CD14-positive monocyte (primary cell): ENCODE measurements at regions not wholly inside any gene's neighbourhood (a gene's known extent, or its start where the extent isn't known, plus 50 kb on each side); places are given as distances from the start of the nearest gene placed in this dataset.

ENCODE experiments used
- DNase-seq, 3 donors: peaks; one replicate each; pipeline ENCODE4 v3.0.0-alpha.2; 2011 to 2022
- H2AFZ ChIP-seq: 2 replicates; pipeline ENCODE4 v1.6.0; 2012; ENCODE audit warnings: mild to moderate bottlenecking, low read depth, low read length, inconsistent platforms; ENCODE audit not compliant: insufficient read depth, poor library complexity, severe bottlenecking
- H3K27ac ChIP-seq, 2 donors: 1 replicate in 1 of 2; 2 replicates in 1 of 2; pipeline ENCODE4 v1.5.1; 2012 to 2013; ENCODE audit warnings: low read length in 2 of 2, control low read depth in 1 of 2, inconsistent platforms in 1 of 2, low read depth in 1 of 2, mild to moderate bottlenecking in 1 of 2
- H3K27me3 ChIP-seq, 2 donors: one replicate each; pipeline versions ENCODE4 v1.6.0 to v1.6.1; 2011 to 2013; ENCODE audit warnings: low read length in 2 of 2; ENCODE audit not compliant: control insufficient read depth in 2 of 2, insufficient read depth in 2 of 2
- H3K36me3 ChIP-seq, 2 donors: replicated peaks in 1 of 2; 1 replicate in 1 of 2; 2 replicates in 1 of 2; pipeline versions ENCODE4 v1.5.1 to v1.6.1; 2012 to 2013; ENCODE audit warnings: low read length in 2 of 2, control low read depth in 1 of 2, inconsistent platforms in 1 of 2, mild to moderate bottlenecking in 1 of 2; ENCODE audit not compliant: insufficient read depth in 2 of 2, control insufficient read depth in 1 of 2
- H3K4me1 ChIP-seq, 2 donors: 1 replicate in 1 of 2; 2 replicates in 1 of 2; pipeline versions ENCODE4 v1.5.1 to v1.6.1; 2012 to 2013; ENCODE audit warnings: low read length in 2 of 2, control low read depth in 1 of 2, inconsistent platforms in 1 of 2, mild to moderate bottlenecking in 1 of 2, moderate library complexity in 1 of 2; ENCODE audit not compliant: insufficient read depth in 2 of 2, control insufficient read depth in 1 of 2
- H3K4me2 ChIP-seq: replicated peaks from 2 replicates; pipeline ENCODE3; 2012; ENCODE audit warnings: low read length, moderate library complexity, mild to moderate bottlenecking; ENCODE audit not compliant: poor library complexity, severe bottlenecking; ENCODE audit errors: extremely low read depth
- H3K4me3 ChIP-seq, 3 experiments: fragments of 200-600 bp in 1 of 3; sonication (generic) in 1 of 3; replicated peaks in 1 of 3; 1 replicate in 2 of 3; 2 replicates in 1 of 3; pipeline ENCODE4 v1.5.1; 2011 to 2013; ENCODE audit warnings: low read length in 3 of 3, mild to moderate bottlenecking in 3 of 3, control low read depth in 2 of 3, low read depth in 2 of 3, inconsistent platforms in 1 of 3, moderate library complexity in 1 of 3
- H3K79me2 ChIP-seq: 2 replicates; pipeline ENCODE4 v1.6.0; 2012; ENCODE audit warnings: mild to moderate bottlenecking, control low read depth, inconsistent platforms, low read length, moderate library complexity; ENCODE audit not compliant: insufficient read depth
- H3K9ac ChIP-seq: 2 replicates; pipeline ENCODE4 v1.6.0; 2017; ENCODE audit warnings: low read length, mild to moderate bottlenecking; ENCODE audit not compliant: insufficient read depth, poor library complexity, severe bottlenecking
- H3K9me3 ChIP-seq, 2 donors: replicated peaks in 1 of 2; 1 replicate in 1 of 2; 2 replicates in 1 of 2; pipeline versions ENCODE4 v1.5.1 to v1.6.1; 2012 to 2013; ENCODE audit warnings: low read length in 2 of 2, control low read depth in 1 of 2; ENCODE audit not compliant: control insufficient read depth in 1 of 2, insufficient read depth in 1 of 2
- H4K20me1 ChIP-seq: 2 replicates; pipeline ENCODE4 v1.6.0; 2012; ENCODE audit warnings: mild to moderate bottlenecking, low read length, control low read depth, moderate library complexity; ENCODE audit not compliant: insufficient read depth
- H3K27ac Mint-ChIP-seq, 7 donors: one replicate each; pipeline ENCODE4 v1.8.0; 2020; ENCODE audit warnings: mild to moderate bottlenecking in 7 of 7, mixed read lengths in 7 of 7, moderate library complexity in 6 of 7, inconsistent platforms in 2 of 7
- H3K27me3 Mint-ChIP-seq, 3 donors: one replicate each; pipeline ENCODE4 v1.8.0; 2021 to 2022; ENCODE audit warnings: low read depth in 3 of 3, mild to moderate bottlenecking in 3 of 3, mixed read lengths in 3 of 3, moderate library complexity in 3 of 3, inconsistent platforms in 1 of 3
- H3K36me3 Mint-ChIP-seq, 2 donors: one replicate each; pipeline ENCODE4 v1.8.0; 2020; ENCODE audit warnings: mixed read lengths in 2 of 2, inconsistent platforms in 1 of 2, mild to moderate bottlenecking in 1 of 2
- H3K4me1 Mint-ChIP-seq: one replicate; pipeline ENCODE4 v1.8.0; 2020; ENCODE audit warnings: mild to moderate bottlenecking, mixed read lengths
- H3K4me3 Mint-ChIP-seq, 2 donors: one replicate each; pipeline ENCODE4 v1.8.0; 2020; ENCODE audit warnings: mild to moderate bottlenecking in 2 of 2, mixed read lengths in 2 of 2, moderate library complexity in 1 of 2
- H3K9me3 Mint-ChIP-seq, 7 donors: one replicate each; pipeline ENCODE4 v1.8.0; 2020 to 2022; ENCODE audit warnings: mixed read lengths in 7 of 7, mild to moderate bottlenecking in 6 of 7, moderate library complexity in 6 of 7, inconsistent platforms in 2 of 7
- WGBS: methylation state at CpG from one replicate; pipeline ENCODE4 v1.1.5; 2013; ENCODE audit warnings: missing lambda C conversion rate; ENCODE audit not compliant: insufficient coverage; 5-methylcytosine and 5-hydroxymethylcytosine counted together
- intact Hi-C, 2 donors: fragments of 100-400 bp; cut with micrococcal nuclease; formaldehyde crosslinking; loops; one replicate each; pipeline versions ENCODE4 v1.15.0 to v1.15.1; 2023
- TF ChIP-seq, protein P1 (sequence below): fragments of 200-600 bp; IDR thresholded peaks from one replicate; pipeline ENCODE4 v1.8.0; 2022; ENCODE audit warnings: antibody characterized with exemption, mild to moderate bottlenecking

DNA sequence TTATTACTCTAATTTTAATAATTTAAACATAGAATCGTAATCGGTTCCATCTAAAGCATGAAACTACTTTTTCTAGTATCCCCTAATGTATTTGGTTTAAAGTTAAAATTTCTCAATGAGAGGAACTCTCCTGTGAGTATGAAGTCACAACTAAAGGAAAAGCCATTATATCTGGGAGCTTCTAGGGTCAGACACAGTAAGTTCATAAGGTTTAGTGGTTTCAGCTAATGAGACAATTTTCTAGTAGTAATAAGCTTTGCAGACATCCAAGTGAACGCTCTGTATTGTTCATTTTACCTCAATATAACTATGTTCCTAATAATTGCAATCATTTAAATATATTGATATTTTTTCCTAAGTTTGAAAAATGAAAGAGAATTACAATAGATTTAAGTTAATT, 364.4 kb upstream of the CDH9 start:
- no peak overlapping the region for H3K27ac Mint-ChIP-seq

DNA sequence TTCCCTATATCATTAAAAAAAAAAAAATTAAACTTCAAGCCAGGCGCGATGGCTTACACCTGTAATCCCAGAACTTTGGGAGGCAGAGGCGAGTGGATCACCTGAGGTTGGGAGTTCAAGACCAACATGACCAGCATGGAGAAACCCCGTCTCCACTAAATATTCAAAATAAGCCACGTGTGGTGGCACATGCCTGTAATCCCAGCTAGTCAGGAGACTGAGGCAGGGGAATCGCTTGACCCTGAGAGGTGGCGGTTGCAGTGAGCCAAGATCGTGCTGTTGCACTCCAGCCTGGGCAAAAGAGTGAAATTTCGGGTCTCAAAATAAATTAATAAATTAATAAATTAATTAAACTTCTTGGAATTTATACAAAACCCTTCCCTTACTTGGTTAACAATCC, 358.6 kb upstream of the CDH9 start:
- no peaks in the 10 kb centered on the region for H3K9me3 ChIP-seq
- no peak overlapping the region for H3K27ac ChIP-seq
- H3K9ac ChIP-seq: no peak overlapping the region
- H3K4me3 ChIP-seq: no peak overlapping the region
- no peaks in the 10 kb centered on the region for H3K4me1 Mint-ChIP-seq
- WGBS: 93% methylated on average over 6 of the region's 9 CpGs
- no peak overlapping the region for H3K27ac Mint-ChIP-seq
- intact Hi-C loops: no loop called here
- H2AFZ ChIP-seq: no peak overlapping the region
- no peak for DNase-seq
- no peaks in the 10 kb centered on the region for H3K27me3 Mint-ChIP-seq
- H3K27me3 ChIP-seq: no peaks in the 10 kb centered on the region
- no peak overlapping the region for H3K4me2 ChIP-seq
- H3K36me3 ChIP-seq: no peaks in the 10 kb centered on the region
- peaks cover 0 to 4% (median 1%) of the 10 kb centered on the region in 7 donors for H3K9me3 Mint-ChIP-seq
- TF ChIP-seq, protein P1, sequence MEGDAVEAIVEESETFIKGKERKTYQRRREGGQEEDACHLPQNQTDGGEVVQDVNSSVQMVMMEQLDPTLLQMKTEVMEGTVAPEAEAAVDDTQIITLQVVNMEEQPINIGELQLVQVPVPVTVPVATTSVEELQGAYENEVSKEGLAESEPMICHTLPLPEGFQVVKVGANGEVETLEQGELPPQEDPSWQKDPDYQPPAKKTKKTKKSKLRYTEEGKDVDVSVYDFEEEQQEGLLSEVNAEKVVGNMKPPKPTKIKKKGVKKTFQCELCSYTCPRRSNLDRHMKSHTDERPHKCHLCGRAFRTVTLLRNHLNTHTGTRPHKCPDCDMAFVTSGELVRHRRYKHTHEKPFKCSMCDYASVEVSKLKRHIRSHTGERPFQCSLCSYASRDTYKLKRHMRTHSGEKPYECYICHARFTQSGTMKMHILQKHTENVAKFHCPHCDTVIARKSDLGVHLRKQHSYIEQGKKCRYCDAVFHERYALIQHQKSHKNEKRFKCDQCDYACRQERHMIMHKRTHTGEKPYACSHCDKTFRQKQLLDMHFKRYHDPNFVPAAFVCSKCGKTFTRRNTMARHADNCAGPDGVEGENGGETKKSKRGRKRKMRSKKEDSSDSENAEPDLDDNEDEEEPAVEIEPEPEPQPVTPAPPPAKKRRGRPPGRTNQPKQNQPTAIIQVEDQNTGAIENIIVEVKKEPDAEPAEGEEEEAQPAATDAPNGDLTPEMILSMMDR: no peak
- no peaks in the 10 kb centered on the region for H3K36me3 Mint-ChIP-seq
- no peak overlapping the region for H3K4me3 Mint-ChIP-seq
- no peaks in the 10 kb centered on the region for H3K79me2 ChIP-seq
- H3K4me1 ChIP-seq: no peaks in the 10 kb centered on the region
- H4K20me1 ChIP-seq: no peaks in the 10 kb centered on the region

More for the DNA sequence above, 364.4 kb upstream of the CDH9 start:
- no peaks in the 10 kb centered on the region for H4K20me1 ChIP-seq
- H3K27ac ChIP-seq: no peak overlapping the region
- H3K4me3 Mint-ChIP-seq: no peak overlapping the region
- H3K9me3 ChIP-seq: no peaks in the 10 kb centered on the region
- no peak overlapping the region for H3K4me3 ChIP-seq
- no peaks in the 10 kb centered on the region for H3K4me1 ChIP-seq
- intact Hi-C loops: no loop called here
- H3K4me2 ChIP-seq: no peak overlapping the region
- no peaks in the 10 kb centered on the region for H3K79me2 ChIP-seq
- H3K4me1 Mint-ChIP-seq: no peaks in the 10 kb centered on the region
- TF ChIP-seq, protein P1: no peak
- H3K36me3 ChIP-seq: no peaks in the 10 kb centered on the region
- H2AFZ ChIP-seq: no peak overlapping the region
- no peaks in the 10 kb centered on the region for H3K27me3 Mint-ChIP-seq
- no peak overlapping the region for H3K9ac ChIP-seq
- no peaks in the 10 kb centered on the region for H3K27me3 ChIP-seq
- DNase-seq: no peak
- H3K36me3 Mint-ChIP-seq: no peaks in the 10 kb centered on the region
- whole genome bisulfite sequencing: no CpG with 5 or more reads among the region's 3 CpGs
- H3K9me3 Mint-ChIP-seq: peaks cover 0 to 2% (median 0%) of the 10 kb centered on the region in 7 donors
